NCI-H2081 (cell line): ENCODE measurements at regions not wholly inside any gene's neighbourhood (a gene's known extent, or its start where the extent isn't known, plus 50 kb on each side); places are given as distances from the start of the nearest gene placed in this dataset.

ENCODE experiments used
- DNase-seq, 2 experiments: peaks; one replicate each; lab custom pipeline; 2025; lab: John Stamatoyannopoulos, UW

DNA sequence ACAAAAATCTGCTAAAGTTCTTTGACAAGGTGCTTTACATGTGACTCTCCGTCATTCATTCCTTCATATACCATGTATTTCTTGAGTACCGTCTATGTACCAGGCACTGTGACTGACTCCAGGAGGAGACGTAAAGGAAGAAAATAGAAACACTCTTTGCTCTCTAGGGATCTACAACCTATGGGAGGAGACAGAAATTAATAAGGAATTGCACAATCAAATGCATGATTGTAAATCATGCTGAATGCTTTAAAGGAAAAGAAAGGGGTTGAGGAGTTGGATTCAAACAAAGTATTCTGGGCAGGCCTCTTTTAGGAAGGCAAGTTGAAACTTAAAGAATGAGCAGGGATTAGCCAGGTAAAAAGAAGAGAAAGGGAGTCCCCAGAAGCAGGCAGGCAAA is 239.1 kb upstream of the FGGY start:
- DNase-seq = no peak

DNA sequence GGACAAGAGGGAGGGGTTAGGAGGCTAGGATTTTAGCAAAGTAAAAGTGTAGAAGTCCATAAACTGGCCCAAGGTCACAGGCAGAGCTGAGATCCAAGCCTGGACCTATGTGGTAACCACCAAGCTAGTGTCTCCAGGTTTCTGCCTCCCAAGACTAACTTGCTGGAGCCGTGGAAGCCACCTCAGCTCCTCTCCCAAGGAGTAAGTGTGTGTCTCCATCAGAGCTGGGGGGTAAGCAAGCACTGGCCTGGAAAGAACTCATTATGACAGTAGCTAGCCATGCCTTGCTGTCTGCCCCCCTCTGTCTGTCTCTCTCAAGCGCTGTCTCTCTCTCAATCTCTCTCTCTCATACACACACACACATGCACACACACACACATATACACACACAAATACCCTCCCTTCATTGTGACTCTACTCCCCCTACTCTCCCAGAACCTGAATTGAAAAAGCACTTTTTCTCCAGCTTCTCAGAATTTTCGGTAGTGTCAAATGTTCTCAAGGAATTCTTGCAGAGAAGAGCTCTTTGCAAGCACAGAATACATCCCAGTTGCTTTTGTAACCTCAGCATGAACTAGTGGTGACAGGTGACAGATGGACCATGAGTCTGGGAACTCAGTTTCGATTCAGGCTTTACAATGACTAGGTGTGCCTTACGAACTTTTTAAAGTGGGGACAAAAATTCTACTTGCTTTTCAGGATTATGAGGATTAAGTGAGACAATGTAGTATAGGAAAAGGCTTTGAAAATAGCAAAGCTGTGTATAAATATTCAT is 238.0 kb upstream of the FGGY start:
- DNase-seq = no peak

DNA sequence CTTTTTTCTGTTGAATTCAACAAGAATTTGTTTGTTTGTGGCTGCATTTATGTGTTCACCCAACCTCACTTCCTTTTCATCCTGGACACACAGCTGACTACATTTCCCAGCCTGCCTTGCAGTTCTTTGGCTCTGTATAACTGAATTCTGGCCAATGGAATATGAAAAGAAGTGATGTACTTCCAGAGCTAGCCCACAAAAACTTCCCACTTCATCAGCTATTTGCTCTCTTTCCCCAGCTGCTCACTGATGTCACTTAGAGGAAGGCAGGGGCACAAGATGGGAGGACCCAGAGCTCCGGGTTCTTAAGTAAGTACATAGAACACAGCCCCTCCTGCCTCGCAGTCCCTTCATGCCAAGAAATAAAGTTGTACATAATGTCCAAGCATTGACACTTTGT is 235.0 kb upstream of the FGGY start:
- DNase-seq = no peak

DNA sequence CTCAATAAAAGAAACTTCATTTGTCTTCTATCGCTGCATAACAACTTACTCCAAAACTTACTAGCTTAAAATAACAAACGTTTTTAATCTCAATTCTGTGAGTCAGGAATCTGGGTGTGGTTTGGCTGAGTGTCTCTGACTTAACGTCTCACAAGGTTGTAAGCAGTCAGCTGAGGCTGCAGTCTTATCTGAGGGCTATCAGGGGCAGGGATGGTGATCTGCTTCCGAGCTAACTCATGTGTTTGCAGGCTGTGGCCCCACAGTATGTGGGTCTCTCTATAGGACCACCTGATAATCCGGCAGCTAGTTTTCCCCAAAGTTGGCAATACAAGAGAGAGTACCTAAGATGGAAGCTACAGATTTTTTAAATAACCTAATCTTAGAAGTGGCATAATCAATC is 234.2 kb upstream of the FGGY start:
- no peak for DNase-seq

DNA sequence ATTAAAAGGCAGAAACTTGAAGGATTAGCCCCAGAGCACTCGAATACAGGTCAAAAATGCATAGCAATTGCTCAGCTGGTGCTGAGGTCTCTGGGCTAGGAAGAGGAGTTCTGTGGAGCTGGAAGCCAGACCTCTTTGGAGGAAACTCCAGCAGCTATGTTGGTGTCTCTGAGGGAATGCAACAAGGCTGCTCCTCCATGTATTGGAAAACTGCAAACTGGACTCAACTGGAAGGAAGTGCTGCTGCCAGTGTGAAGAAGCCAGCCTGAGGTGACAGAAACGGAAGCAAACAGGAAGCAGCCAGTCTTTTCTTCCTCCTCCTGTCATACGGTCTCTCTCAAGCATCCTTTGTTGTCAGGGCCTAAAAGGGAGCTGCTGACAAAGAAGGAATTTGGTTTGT is 233.4 kb upstream of the FGGY start:
- no peak for DNase-seq

DNA sequence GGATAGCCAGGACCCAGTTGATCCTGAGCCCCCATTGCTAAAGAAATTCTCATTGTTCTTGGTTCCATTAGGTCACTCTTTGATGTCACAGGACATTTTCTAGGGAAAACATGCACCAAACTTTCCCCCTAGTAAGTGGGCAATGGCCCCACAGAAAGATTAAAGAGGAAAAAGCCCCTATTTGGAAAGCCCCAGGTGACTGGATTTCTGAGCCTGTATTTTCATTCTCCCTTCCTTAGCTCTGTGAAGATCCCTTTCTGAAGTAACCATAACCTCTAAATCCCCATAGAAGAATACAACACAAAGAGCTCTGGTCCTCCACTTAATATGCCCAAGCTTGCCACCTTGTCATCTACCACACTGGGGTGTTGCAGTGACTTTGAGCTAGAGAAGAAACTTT is 232.3 kb upstream of the FGGY start:
- no peak for DNase-seq

DNA sequence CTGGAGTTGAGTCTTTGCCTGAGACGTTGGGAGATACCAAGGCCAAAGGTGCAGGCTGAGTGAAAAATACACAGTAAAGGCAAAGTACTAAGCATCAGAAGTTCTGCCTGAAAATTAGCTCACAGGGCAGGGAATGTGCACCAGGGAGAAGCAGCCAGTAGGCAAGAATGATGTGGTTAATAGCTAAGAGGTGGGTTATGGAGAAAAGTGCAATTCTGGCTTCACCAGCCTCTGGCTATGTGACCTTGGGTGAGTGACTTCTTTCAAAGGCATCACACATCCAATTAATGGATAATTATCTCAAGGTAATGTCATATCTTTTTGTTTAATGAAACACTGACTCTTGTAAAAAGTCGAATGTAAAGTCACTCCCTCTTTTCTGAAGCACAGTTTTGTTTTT is 230.7 kb upstream of the FGGY start:
- no peak for DNase-seq

DNA sequence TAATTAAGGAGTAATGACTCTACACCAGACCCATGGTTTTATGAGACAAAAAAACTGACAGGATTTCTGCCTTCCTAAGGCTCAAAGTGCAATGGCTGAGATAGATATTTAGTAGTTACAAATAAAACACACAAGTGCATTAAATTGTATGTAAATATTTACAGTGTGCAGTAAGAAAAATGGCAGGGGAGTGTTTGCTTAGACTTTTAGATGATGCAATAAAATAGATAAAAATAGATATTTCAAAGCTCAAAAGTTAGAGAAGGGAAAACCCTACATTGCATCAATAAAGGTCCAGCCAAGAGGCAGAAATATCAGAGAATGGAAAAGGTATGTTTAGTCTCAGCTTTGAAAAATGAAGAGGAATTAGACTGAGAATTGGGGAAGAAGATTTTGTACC is 226.3 kb upstream of the FGGY start:
- DNase-seq = peak in 1 of 2 experiments; percentile 21

DNA sequence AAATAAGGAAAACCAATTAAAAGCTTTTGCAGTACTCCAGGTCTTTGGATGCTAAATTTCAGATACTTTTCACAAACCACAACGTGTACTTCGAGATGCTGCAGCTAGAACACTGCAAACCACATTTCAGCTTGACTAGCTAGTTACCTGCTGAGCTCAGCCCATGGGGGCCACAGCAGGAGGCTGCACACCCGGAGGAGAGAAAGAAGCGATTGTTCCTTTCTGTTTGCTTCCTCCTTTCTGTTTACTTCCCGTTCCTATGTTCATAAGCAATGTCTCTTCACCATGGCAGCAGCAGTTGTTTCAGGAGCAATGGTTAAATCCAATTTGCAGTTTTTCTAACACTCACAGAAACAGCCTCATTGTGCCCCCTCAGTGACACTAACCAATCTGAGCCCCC is 225.6 kb upstream of the FGGY start:
- DNase-seq = peak; percentile 48 to 79

DNA sequence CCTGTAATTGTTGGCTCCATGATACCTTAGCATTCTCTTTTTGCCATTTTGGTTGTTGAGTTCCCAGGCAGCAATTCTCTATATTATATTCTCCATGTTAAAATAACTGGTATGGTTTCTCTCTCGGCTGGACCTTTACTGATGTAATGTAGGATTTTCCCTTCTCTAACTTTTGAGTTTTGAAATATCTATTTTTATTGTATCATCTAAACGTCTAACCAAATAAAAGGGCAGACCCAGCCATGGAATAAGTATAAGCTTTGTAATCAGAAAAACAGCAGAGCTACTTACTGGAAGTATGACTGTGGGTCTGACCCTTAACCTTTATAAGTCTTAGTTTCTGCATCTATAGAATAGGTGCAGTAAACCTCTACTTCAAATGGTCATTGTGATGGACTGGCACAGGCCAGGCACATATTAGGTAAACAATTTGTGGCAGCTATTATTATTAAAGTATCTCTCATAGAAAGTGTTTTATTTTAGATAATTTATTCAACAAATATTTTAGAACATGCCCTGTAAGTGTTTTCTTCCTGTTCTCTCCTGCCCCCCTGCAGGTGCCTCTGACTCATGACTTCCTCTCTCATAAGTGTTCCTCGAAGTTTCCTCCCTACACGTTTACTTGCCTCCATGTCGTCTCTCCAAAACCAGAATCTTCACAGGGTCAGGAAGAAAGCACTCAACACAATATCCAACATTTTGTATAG is 224.9 kb upstream of the FGGY start:
- DNase-seq = no peak

DNA sequence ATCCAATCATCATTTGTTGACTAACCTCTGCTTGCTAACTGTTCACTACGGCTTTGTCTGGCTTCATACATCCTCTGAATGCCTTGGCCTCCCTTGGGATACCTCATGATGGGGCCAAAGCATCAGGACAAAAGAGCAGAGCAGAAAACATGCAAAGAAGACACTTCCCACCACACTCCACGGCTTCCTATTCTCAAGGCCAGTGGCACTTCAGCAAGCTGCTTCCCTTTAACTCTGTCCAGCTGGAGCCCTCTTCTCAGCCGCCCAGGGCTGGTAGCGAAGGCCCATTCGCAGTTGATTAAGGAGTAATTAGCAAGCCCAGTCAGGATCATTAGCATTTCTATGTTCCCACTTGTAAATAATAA is 224.3 kb upstream of the FGGY start:
- peak in 1 of 2 experiments; percentile 11 for DNase-seq

DNA sequence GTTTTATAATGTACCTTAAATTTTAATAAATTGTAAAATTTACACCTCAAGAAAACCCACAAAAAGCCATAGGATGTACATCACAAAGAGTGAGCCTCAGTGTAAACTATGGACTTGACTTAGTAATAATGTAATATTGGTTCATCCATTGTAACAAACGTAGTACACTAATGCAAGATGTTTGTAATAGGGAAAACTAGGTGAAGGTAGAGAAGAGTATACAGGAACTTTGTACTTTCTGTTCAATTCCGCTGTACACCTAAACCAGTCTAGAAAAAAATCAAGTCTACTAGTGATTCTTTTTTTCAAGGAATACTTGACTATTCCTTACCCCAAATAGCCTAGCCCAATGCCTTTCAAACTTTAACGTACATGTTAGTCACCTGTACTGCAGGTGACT is 222.3 kb upstream of the FGGY start:
- DNase-seq = no peak

DNA sequence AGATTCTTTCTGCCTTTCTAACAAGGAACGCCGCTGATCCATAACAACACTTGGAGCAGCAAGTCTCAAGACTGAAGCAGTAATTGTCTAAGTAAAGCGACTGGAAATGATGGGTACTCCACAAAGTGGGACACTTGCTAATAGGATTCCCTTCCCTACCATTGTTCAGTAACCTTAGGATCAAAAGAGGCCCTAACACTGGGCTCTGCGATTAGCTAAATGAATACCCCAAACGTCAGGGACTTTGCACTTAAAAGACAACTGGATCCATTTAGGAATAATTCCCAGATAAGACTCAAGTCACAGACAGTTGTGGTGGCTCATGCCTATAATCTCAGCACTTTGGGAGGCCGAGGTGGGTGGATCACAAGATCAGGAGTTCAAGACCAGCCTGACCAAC is 221.9 kb upstream of the FGGY start:
- no peak for DNase-seq

DNA sequence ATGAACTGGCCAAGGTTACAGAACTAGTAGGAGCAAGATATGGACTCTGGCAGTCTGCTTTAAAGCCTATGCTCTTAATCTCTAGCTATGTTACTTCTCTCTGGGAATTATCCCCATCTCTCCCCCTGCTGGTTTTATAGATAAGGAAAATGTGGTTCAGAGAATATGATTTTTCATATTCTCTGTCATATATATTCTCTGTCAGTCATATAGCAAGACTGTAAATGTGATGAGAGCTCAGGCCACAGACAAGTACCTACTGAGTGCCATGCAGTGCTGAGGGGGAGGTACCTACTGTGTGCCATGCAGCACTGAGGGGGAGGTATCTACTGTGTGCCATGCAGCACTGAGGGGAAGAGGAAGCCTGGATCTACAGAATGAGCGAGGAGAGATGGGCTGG is 220.3 kb upstream of the FGGY start:
- DNase-seq = no peak

DNA sequence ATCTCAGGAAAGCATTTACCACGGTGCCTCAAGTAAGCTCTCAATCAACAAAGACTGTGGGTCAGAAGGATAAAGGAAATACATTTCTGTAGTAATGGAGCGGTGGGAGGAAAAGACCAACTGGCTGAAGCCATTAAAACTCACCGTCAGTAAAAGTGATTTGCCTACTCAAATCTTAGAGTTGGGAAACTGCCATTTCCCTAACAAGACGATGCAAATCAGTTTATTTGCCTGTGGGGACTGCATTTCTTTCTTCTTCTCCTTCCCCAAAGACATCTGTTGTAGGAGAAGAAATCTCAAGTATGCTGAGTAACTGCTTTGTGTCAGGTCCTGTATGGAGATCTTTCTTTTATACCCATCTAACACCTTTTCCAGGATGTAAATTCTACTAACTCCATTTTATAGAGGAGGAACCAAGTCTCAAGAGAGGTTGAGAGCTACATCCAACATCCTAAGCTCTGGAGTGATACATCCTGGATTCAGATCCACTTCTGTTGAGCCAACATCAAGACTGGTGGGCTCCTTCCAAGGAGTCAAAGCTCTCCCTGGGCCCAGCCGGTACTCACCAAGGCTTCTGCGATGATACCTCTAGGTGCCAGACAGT is 219.3 kb upstream of the FGGY start:
- no peak for DNase-seq

DNA sequence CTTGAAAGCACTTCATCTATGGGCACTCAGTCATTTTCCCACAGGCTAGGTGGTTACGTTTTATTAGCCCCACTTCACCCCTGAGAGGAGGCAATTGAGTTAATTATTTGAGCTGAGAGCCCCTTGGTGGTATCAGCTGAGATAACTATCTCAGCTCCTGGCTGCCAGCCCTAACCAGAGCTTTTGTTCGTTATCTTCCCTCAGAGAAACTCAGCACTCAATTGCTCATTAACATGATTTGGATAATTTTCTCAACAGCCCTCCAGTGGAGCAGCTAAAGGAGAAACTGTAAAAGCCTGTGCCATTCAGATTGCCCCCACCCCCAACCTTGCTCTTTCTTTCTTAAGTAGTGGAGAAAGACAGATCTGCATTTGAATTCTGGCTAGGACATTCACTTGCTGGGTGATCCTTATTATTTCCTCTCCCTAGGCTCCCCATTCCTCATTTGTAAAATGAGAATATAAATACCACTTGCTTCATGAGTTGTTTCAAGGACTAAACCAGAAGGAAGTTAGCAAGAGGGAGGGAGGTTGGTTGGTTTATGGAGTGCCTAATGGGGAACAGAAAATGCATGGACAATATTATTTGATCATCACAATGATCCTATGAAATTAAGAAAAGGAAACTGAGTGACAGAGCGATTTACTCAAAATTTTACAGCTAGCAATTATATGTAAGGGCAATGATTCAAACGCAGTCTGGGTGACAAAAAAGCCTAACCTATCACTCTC is 218.7 kb upstream of the FGGY start:
- DNase-seq = peak; percentile 20 to 65

DNA sequence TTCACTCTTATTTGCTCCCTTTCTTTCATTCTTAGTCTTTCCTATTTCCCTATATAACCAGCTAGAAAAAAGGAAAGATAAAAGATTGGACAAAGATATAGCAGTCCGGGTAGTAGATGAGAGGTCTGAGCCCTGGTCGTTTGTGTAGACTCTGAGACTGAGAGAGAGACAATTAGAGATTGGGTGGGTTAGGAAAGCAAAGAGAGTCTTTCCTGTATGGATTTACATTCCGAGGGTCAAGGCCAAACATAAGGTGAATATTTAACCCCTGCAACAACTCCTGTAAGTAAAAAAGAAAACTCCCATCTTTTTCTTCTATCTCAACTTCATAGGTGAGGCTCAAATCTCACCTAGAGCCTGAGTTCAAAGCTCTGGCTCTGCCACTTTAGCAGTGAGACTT is 218.0 kb upstream of the FGGY start:
- DNase-seq = no peak

DNA sequence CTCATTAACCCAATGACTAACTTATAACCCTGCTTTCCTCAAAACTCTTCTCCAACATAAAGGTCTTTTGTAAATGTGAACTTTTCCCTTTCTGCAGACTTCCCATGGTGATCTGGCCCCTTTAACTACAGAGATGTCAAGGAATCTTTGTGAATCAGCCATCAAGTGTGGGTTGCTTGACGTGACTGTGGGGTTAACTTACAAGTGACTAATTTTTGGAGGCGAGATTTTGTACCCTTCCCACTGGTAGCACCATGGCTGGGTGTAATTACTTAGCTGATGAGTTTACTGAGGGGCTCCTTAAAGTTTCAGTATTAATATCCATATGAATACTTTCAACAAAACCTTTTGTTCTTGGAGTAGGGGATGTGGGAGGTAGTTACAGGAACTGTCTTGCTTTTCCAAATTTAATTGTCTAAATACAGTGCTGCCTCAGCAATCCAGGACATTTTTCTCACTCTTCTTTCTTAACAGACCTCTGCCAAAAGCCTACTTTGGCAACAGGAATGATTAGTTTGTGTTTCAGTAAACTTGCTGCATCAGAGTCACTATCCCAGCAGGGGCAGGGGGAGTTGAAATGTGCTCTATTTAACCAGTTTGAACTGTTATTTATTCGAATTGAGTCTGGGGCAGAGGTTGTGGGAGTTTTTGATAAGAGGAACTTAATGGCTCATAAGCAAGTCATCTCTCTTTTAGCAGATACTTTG is 217.3 kb upstream of the FGGY start:
- no peak for DNase-seq

DNA sequence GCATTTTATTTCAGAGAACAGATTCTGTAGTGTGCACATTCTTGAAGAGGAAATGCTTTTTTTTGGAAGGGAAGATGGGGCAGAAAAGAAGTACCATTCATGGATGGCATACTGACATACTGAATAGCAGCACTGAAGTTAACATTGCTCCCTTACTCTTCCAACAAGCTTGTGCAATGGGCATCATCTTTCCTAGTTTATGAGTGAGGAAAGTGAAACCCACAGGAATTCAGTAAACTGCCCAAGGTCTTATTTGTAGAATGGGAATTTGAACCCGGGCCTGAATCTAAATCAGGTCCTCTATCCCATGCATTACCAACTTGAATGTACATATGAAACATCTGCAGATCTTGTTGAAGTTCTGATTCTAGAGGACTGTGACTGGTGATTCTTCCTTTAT is 215.7 kb upstream of the FGGY start:
- DNase-seq = no peak

DNA sequence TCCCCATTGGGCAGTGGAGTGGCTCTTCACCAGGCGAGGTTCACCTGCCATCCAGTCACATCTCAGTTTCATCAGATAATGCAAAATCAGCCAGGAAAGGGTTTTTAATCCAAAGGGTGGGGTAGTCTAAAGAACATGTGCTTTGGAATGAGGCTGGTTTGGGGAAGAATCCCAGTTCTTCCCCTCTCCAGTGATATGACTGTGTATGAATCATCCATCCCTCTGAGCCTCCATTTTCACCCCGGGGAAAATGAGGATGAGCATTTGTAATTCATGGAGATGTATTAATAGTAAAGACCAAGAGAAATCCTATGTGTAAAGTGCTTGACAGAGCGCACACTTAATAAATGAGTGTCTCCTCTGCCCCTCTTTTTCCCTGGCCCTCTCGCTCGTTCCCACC is 215.1 kb upstream of the FGGY start:
- DNase-seq = no peak

DNA sequence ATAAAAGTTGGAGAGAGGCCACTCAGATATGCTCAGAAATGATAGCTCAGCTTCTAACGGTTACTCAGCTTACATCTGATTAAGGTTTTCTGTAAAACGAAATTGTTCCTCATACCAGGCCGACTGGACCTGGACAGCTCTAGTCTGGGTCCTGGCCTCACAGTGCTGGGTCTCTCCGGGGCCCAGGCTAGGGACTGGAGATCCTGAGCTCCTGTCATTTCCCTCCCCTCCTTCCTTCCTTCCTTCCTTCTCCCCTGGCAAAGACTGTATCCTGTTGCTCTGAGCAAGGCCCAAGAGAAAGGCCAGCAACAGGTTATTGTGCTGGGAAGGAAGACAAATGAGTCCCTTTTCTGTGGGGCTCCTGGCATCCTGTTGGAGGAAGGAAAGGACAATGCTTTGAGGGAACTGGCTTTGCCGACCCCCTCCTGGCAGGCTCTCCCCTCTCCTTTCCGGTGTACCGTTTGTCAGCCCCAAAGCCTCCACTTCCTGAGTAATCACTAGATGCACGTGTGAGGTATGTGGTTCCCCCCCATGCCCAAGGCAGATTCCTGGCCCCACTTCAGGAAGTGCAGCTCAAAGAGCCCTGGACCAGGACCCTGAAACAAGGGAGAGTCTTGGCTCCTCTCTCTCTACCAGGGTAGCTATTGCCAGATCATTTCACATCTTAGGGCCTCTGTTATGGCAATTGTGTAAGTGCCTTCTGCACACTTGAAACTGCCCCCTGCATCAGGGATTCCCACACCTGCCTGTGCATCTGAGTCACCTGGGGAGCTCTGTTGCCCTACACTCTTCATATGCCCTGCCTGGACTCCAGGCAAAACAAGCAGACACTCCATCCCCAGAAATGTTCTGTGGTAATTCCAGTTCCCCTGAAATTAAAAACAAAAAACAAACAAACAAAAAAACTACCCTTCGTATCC is 212.7 kb upstream of the FGGY start:
- DNase-seq = no peak
